ENCODE measurements at regions not wholly inside any gene's neighbourhood (a gene's known extent, or its start where the extent isn't known, plus 50 kb on each side); places are given as distances from the start of the nearest gene placed in this dataset.

GRCh38 chr12:115818973-115819372, 458.5 kb downstream of the MED13L start:
- TF ChIP-seq CTCF (IDR thresholded peaks at IDR 0.05) = no peak
- no peak for TF ChIP-seq POLR2A (IDR thresholded peaks at IDR 0.05)

Data from Peyer's patch (tissue), 4 donors.